GM23338 (cell line): ENCODE measurements at regions not wholly inside any gene's neighbourhood (a gene's known extent, or its start where the extent isn't known, plus 50 kb on each side); places are given as distances from the start of the nearest gene placed in this dataset.

Source experiments
- ATAC-seq: fragments of 200-7000 bp; cut with Tn5 transposase; 3 replicates; pipeline ENCODE4 v1.9.1; 2020
- DNase-seq: peaks from one replicate; pipeline ENCODE4 v3.0.0-alpha.2; 2015; ENCODE audit warnings: low spot score
- H2AFZ ChIP-seq: fragments of 200-600 bp; sonication (generic); 2 replicates; pipeline ENCODE4 v1.8.0; 2016; ENCODE audit warnings: antibody characterized with exemption, mild to moderate bottlenecking, moderate library complexity
- H3F3A ChIP-seq: fragments of 200-600 bp; sonication (generic); replicated peaks from 2 replicates; pipeline ENCODE4 v1.8.0; 2017; ENCODE audit warnings: antibody characterized with exemption, mixed run types, low read depth
- H3K27ac ChIP-seq: fragments of 200-600 bp; sonication (generic); 2 replicates; pipeline ENCODE4 v1.6.1; 2016; ENCODE audit warnings: low read depth
- H3K27me3 ChIP-seq: fragments of 200-600 bp; sonication (generic); 2 replicates; pipeline ENCODE4 v1.8.0; 2016; ENCODE audit warnings: mild to moderate bottlenecking, mixed run types, moderate library complexity; ENCODE audit not compliant: insufficient read depth
- H3K36me3 ChIP-seq: fragments of 200-600 bp; sonication (generic); 2 replicates; pipeline ENCODE4 v1.8.0; 2016; ENCODE audit warnings: mild to moderate bottlenecking; ENCODE audit not compliant: insufficient read depth
- H3K4me1 ChIP-seq: fragments of 200-600 bp; sonication (generic); 2 replicates; pipeline ENCODE4 v1.8.0; 2016; ENCODE audit warnings: mild to moderate bottlenecking, moderate library complexity; ENCODE audit not compliant: insufficient read depth
- H3K4me2 ChIP-seq: fragments of 200-600 bp; sonication (generic); 2 replicates; pipeline ENCODE4 v1.7.1; 2017; ENCODE audit warnings: mixed run types
- H3K4me3 ChIP-seq: fragments of 200-600 bp; sonication (generic); 2 replicates; pipeline ENCODE4 v1.6.1; 2016; ENCODE audit warnings: mixed run types
- H3K79me2 ChIP-seq: fragments of 200-600 bp; sonication (generic); replicated peaks from 2 replicates; pipeline ENCODE4 v1.8.0; 2017; ENCODE audit warnings: mild to moderate bottlenecking; ENCODE audit not compliant: insufficient read depth
- H3K9me2 ChIP-seq: fragments of 200-600 bp; sonication (generic); 2 replicates; pipeline ENCODE4 v1.8.0; 2017; ENCODE audit not compliant: insufficient read depth
- H4K20me1 ChIP-seq: fragments of 200-600 bp; sonication (generic); replicated peaks from 2 replicates; pipeline ENCODE4 v1.8.0; 2017; ENCODE audit warnings: mild to moderate bottlenecking; ENCODE audit not compliant: insufficient read depth
- H3K27ac Mint-ChIP-seq: 2 replicates; pipeline ENCODE4 v1.8.0; 2020; ENCODE audit warnings: inconsistent platforms, mild to moderate bottlenecking, moderate library complexity, mixed read lengths
- H3K27me3 Mint-ChIP-seq: 3 replicates; pipeline ENCODE4 v1.8.0; 2022; ENCODE audit warnings: low read depth, mild to moderate bottlenecking, moderate library complexity, mixed read lengths, inconsistent platforms; ENCODE audit not compliant: insufficient read depth, poor library complexity
- H3K36me3 Mint-ChIP-seq: 3 replicates; pipeline ENCODE4 v1.8.0; 2021; ENCODE audit warnings: low read depth, mild to moderate bottlenecking, inconsistent platforms, moderate library complexity, mixed read lengths
- H3K4me1 Mint-ChIP-seq: 3 replicates; pipeline ENCODE4 v1.8.0; 2020; ENCODE audit warnings: mild to moderate bottlenecking, inconsistent platforms, mixed read lengths
- H3K4me3 Mint-ChIP-seq: 3 replicates; pipeline ENCODE4 v1.8.0; 2021; ENCODE audit warnings: moderate library complexity, mild to moderate bottlenecking, inconsistent platforms, mixed read lengths
- H3K9me3 Mint-ChIP-seq: 3 replicates; pipeline ENCODE4 v1.8.0; 2020; ENCODE audit warnings: moderate library complexity, mild to moderate bottlenecking, inconsistent platforms, mixed read lengths
- CREB1 ChIP-seq: fragments of 250-450 bp; sonication (Bioruptor Pico); IDR thresholded peaks from 2 replicates; pipeline ENCODE4 v1.5.0; 2020; ENCODE audit warnings: low read depth, mild to moderate bottlenecking, moderate library complexity
- ZNF114 ChIP-seq: fragments of 250-450 bp; sonication (Bioruptor Pico); IDR thresholded peaks from 2 replicates; pipeline ENCODE4 v1.5.0; 2020; ENCODE audit warnings: mild to moderate bottlenecking, moderate library complexity
- ZNF331 ChIP-seq: fragments of 250-450 bp; sonication (Bioruptor Pico); IDR thresholded peaks from 2 replicates; pipeline ENCODE4 v1.5.0; 2020; ENCODE audit warnings: low read depth, mild to moderate bottlenecking, moderate library complexity
- TF ChIP-seq, protein P1 (sequence below): fragments of 250-450 bp; sonication (Bioruptor Pico); IDR thresholded peaks from 2 replicates; pipeline ENCODE4 v1.5.0; 2020; ENCODE audit warnings: mild to moderate bottlenecking, moderate library complexity

- DNase-seq (no peak), ATAC-seq (no peak)
- H3K4me2 ChIP-seq = no peak overlapping the region
- no peaks in the 10 kb centered on the region for H3K27me3 ChIP-seq
- no peaks in the 10 kb centered on the region for H3K27me3 Mint-ChIP-seq
- no peaks in the 10 kb centered on the region for H3K79me2 ChIP-seq
- no peak overlapping the region for H3K4me3 Mint-ChIP-seq
- H3K4me1 Mint-ChIP-seq = no peaks in the 10 kb centered on the region
- H3K4me3 ChIP-seq = no peak overlapping the region
- H3K36me3 ChIP-seq = no peaks in the 10 kb centered on the region
- no peaks in the 10 kb centered on the region for H3K36me3 Mint-ChIP-seq
- H2AFZ ChIP-seq = no peak overlapping the region
- H3F3A ChIP-seq = no peaks in the 10 kb centered on the region
- H3K9me3 Mint-ChIP-seq = no peaks in the 10 kb centered on the region
- H3K9me2 ChIP-seq = no peaks in the 10 kb centered on the region
- H4K20me1 ChIP-seq = no peaks in the 10 kb centered on the region
- no peak overlapping the region for H3K27ac Mint-ChIP-seq
- TF ChIP-seq, protein P1, sequence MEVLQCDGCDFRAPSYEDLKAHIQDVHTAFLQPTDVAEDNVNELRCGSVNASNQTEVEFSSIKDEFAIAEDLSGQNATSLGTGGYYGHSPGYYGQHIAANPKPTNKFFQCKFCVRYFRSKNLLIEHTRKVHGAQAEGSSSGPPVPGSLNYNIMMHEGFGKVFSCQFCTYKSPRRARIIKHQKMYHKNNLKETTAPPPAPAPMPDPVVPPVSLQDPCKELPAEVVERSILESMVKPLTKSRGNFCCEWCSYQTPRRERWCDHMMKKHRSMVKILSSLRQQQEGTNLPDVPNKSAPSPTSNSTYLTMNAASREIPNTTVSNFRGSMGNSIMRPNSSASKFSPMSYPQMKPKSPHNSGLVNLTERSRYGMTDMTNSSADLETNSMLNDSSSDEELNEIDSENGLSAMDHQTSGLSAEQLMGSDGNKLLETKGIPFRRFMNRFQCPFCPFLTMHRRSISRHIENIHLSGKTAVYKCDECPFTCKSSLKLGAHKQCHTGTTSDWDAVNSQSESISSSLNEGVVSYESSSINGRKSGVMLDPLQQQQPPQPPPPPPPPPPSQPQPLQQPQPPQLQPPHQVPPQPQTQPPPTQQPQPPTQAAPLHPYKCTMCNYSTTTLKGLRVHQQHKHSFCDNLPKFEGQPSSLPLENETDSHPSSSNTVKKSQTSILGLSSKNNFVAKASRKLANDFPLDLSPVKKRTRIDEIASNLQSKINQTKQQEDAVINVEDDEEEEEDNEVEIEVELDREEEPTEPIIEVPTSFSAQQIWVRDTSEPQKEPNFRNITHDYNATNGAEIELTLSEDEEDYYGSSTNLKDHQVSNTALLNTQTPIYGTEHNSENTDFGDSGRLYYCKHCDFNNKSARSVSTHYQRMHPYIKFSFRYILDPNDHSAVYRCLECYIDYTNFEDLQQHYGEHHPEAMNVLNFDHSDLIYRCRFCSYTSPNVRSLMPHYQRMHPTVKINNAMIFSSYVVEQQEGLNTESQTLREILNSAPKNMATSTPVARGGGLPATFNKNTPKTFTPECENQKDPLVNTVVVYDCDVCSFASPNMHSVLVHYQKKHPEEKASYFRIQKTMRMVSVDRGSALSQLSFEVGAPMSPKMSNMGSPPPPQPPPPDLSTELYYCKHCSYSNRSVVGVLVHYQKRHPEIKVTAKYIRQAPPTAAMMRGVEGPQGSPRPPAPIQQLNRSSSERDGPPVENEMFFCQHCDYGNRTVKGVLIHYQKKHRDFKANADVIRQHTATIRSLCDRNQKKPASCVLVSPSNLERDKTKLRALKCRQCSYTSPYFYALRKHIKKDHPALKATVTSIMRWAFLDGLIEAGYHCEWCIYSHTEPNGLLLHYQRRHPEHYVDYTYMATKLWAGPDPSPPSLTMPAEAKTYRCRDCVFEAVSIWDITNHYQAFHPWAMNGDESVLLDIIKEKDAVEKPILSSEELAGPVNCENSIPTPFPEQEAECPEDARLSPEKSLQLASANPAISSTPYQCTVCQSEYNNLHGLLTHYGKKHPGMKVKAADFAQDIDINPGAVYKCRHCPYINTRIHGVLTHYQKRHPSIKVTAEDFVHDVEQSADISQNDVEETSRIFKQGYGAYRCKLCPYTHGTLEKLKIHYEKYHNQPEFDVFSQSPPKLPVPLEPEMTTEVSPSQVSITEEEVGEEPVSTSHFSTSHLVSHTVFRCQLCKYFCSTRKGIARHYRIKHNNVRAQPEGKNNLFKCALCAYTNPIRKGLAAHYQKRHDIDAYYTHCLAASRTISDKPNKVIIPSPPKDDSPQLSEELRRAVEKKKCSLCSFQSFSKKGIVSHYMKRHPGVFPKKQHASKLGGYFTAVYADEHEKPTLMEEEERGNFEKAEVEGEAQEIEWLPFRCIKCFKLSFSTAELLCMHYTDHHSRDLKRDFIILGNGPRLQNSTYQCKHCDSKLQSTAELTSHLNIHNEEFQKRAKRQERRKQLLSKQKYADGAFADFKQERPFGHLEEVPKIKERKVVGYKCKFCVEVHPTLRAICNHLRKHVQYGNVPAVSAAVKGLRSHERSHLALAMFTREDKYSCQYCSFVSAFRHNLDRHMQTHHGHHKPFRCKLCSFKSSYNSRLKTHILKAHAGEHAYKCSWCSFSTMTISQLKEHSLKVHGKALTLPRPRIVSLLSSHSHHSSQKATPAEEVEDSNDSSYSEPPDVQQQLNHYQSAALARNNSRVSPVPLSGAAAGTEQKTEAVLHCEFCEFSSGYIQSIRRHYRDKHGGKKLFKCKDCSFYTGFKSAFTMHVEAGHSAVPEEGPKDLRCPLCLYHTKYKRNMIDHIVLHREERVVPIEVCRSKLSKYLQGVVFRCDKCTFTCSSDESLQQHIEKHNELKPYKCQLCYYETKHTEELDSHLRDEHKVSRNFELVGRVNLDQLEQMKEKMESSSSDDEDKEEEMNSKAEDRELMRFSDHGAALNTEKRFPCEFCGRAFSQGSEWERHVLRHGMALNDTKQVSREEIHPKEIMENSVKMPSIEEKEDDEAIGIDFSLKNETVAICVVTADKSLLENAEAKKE (CRISPR knock-in tag) = no peak
- H3K4me1 ChIP-seq = no peaks in the 10 kb centered on the region
- H3K27ac ChIP-seq = no peak overlapping the region
Measured at GRCh38 chr6:153599901-153600300, 439.1 kb upstream of the OPRM1 start.

- no peak for ATAC-seq
- H3K36me3 Mint-ChIP-seq = no peaks in the 10 kb centered on the region
- H3K36me3 ChIP-seq = no peaks in the 10 kb centered on the region
- H3K9me2 ChIP-seq = no peaks in the 10 kb centered on the region
- H3K4me1 ChIP-seq = no peaks in the 10 kb centered on the region
- no peaks in the 10 kb centered on the region for H3F3A ChIP-seq
- H3K9me3 Mint-ChIP-seq = no peaks in the 10 kb centered on the region; the same call in 2 of the 3 replicates
- no peak overlapping the region for H3K27ac Mint-ChIP-seq
- no peaks in the 10 kb centered on the region for H3K27me3 Mint-ChIP-seq
- no peak overlapping the region for H3K27ac ChIP-seq
- no peaks in the 10 kb centered on the region; the same call in none of the 3 replicates for H3K4me1 Mint-ChIP-seq
- no peaks in the 10 kb centered on the region for H3K27me3 ChIP-seq
- H3K4me3 Mint-ChIP-seq = no peak overlapping the region
- no peak overlapping the region for H2AFZ ChIP-seq
- no peaks in the 10 kb centered on the region for H3K79me2 ChIP-seq
- no peak overlapping the region for H3K4me3 ChIP-seq
- no peaks in the 10 kb centered on the region for H4K20me1 ChIP-seq
- no peak for DNase-seq
- H3K4me2 ChIP-seq = no peak overlapping the region
- no peak for TF ChIP-seq ZNF114
- no peak for TF ChIP-seq ZNF331
- TF ChIP-seq, protein P1 (CRISPR knock-in tag) = no peak
- TF ChIP-seq CREB1 (CRISPR knock-in tag) = no peak
Measured at GRCh38 chr6:153595903-153596302, 443.1 kb upstream of the OPRM1 start.
